ENCODE measurements at regions not wholly inside any gene's neighbourhood (a gene's known extent, or its start where the extent isn't known, plus 50 kb on each side); places are given as distances from the start of the nearest gene placed in this dataset.

DNA sequence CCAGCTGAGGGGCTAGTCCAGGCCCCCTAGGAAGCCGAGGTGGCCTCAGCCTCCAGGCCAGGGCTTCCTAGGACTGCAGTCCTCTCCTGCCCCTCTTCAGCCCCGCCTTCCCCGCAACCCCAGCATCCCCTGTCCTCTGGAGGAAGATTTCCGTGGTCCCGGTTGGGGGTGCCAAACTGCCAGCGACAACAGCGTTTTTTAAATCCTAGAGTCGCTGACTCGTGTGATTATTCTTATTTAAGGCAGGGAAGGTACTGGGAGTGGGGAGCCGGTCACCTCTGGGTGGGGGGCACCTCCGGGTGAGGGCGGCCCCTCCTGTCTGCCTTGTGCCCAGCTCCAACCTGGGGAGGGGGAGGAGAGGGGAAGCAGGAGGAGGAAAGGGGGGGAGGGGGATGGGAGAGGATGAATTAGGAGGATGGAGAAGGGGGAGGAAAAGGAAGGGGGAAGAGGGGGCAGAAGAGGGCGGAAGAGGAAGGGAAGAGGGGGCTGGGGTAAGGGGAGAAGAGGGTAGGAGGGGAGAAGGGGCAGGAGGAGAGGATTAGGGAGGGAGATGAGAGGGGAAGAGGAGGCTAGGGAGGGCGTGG, 173.1 kb upstream of the IER5L start:
- TF ChIP-seq, protein P1, sequence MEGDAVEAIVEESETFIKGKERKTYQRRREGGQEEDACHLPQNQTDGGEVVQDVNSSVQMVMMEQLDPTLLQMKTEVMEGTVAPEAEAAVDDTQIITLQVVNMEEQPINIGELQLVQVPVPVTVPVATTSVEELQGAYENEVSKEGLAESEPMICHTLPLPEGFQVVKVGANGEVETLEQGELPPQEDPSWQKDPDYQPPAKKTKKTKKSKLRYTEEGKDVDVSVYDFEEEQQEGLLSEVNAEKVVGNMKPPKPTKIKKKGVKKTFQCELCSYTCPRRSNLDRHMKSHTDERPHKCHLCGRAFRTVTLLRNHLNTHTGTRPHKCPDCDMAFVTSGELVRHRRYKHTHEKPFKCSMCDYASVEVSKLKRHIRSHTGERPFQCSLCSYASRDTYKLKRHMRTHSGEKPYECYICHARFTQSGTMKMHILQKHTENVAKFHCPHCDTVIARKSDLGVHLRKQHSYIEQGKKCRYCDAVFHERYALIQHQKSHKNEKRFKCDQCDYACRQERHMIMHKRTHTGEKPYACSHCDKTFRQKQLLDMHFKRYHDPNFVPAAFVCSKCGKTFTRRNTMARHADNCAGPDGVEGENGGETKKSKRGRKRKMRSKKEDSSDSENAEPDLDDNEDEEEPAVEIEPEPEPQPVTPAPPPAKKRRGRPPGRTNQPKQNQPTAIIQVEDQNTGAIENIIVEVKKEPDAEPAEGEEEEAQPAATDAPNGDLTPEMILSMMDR (IDR thresholded peaks at IDR 0.05): no peak
- ATAC-seq (ENCODE audit: low FRiP score) (no peak), DNase-seq (ENCODE audit: low spot score) (no peak)

DNA sequence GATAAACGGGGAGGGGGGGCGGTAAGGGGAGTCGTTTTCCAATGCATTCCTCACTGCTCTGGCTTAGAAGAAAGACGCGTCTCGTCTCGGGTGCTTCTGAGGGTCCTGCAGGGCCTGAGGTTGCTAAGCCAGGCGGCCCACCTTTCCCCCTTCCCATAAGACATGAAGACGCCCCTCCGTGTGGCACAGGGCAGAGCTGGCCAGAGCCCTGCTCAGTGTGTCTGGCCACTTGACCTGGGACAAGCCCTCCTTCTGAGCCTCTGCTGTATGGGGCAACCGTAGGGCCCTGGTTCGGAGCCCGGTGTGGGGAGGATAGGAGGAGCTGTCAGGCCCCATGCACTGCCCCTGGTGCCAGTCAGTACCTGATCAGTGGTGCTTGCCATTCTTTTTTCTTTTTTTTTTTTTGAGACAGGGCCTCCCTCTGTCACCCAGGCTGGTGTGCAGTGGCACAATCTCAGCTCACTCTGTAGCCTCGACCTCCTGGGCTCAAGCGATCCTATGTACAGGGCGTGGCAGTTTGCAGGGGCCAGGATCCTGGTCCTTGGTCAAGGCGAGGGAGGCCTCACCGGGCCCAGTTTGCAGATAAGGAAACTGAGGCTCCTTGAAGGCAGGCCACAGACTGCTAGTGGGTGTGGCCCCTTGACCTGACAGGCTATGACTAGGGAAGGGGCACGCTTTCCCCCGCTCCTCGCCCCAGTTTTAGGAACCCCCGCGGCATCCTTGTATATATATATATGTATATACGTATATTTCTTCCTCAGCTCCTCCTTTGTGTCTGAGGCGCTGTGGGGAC, 172.3 kb upstream of the IER5L start:
- DNase-seq (ENCODE audit: low spot score) (no peak), ATAC-seq (ENCODE audit: low FRiP score) (no peak)
- TF ChIP-seq, protein P1 (IDR thresholded peaks at IDR 0.05): no peak

- TF ChIP-seq, protein P1 (IDR thresholded peaks at IDR 0.05): no peak
- ATAC-seq (ENCODE audit: low FRiP score) (no peak), DNase-seq (ENCODE audit: low spot score) (no peak)
These were observed 171.5 kb upstream of the IER5L start for GRCh38 chr9:129349665-129349947.

DNA sequence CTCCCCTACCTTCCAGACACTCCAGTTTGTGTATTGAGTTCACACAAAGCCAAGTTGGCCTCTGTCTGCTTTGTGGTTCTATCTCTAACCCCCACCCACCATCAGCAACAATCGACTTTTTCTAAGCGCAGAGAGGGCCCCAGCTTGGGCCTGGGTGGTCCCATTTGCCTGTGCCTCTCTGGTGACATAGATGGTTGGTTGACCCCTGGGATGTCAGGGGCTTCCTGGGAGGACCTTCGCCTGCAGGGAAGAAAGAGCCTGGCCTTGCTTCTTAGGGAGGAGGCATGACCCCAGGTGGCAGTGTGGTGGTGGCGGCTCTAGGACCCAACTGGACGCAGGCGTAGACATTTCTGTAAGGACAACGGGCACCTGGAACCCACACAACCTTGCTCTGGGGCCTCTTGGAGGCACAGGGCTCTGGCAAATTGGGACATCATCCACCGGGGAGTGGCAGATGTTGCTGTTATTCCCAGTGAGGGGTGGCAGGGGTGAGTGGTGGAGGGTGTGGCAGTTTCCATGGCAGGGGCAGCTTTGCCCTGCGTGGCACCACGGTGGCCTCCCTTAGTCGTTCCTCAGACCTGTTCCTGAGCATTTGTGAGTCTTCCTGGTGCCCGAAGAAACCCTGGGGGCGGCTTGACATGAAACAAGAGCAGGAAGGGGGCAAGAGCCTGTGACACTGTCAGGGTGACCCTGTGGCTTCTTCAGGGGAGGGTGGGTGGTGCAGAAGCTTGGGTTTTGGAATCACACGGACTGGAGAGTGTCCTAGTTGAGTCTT, 171.0 kb upstream of the IER5L start:
- no peak for ATAC-seq (ENCODE audit: low FRiP score)
- TF ChIP-seq, protein P1 (IDR thresholded peaks at IDR 0.05): no peak
- DNase-seq (ENCODE audit: low spot score): no peak

GRCh38 chr9:129347316-129348120, 169.5 kb upstream of the IER5L start:
- TF ChIP-seq, protein P1 (IDR thresholded peaks at IDR 0.05): no peak
- DNase-seq (ENCODE audit: low spot score): no peak
- ATAC-seq (ENCODE audit: low FRiP score): peak; percentile 28

GRCh38 chr9:129346046-129346445, 168.0 kb upstream of the IER5L start:
- ATAC-seq (ENCODE audit: low FRiP score) (no peak), DNase-seq (ENCODE audit: low spot score) (no peak)
- TF ChIP-seq, protein P1 (IDR thresholded peaks at IDR 0.05): no peak
